GM18526 (cell line): ENCODE measurements at regions not wholly inside any gene's neighbourhood (a gene's known extent, or its start where the extent isn't known, plus 50 kb on each side); places are given as distances from the start of the nearest gene placed in this dataset.

Experiments
- POLR2A ChIP-seq: IDR thresholded peaks from 3 replicates; pipeline ENCODE4 v1.6.1; 2011; ENCODE audit not compliant: insufficient read length; ENCODE audit errors: extremely low read depth

DNA sequence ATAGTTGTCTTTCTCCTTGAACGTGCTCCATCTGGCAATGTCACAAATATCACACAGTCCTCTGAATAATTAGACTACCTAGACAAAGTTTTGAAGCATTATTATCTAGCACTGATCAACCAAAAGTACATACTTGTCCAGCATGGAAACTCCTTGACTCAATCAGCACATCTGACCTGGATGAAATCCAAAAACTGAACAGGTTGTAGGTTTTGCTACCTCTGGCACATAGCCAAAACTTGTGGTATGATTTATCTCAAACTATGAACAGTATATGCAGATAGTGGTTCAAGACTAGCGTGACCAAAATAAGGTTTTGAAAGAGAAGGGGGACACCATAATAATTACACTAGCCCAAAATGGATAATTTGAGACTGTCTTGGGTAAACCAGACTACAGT is 158.1 kb downstream of the ARRDC3 start:
- no peak for TF ChIP-seq POLR2A

DNA sequence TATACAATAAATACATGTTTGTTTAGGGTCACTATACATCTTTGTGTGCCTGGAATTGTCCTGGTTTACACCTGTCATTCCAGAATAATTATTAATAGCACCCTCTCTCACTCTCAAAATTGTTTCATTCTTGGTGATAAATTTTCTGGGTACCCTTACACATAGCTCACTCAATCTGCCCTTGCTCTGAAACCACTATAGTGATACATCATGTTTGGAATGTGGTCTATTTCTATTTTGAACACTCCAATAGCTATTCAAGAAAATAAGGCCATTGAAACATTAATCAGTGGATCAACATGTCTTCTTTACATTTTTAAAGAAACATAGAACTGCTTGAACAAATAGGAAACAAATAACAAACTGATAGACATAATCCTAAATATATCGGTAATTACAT is 158.7 kb downstream of the ARRDC3 start:
- TF ChIP-seq POLR2A = no peak

DNA sequence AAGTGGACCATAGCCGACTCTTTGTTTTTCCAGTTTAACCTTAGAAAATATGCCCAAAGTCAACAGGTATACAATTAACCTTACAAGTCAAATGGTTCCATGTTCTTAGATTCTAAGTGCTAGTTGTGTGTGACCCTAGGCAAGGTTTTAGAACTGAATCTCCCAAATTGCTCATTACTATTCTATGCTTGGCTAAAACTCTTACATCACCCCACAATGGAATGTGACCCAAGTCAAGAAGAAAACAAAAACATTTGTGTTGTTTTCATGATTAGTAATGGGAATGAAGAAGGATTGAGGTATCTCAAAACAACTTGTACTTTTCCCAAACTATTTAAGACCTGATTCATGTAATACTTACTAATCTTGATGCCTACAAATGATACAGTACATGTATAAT is 159.2 kb downstream of the ARRDC3 start:
- no peak for TF ChIP-seq POLR2A

DNA sequence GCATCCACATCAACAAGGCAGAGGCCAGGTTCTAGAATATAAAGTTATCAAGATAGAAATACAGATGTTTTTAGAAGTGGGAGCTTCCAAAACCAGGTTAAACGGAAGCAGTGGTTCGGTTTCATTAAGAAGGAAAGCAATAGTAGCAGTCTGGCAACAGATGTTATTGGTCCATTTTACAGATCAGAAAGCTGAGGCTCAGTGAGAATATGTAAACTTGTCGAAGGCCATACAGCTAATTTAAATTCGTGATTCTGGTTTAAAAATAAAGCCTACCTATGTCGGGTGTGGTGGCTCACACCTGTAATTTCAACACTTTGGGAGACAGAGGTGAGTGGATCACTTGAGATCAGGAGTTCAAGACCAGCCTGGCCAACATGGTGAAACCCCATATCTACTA is 160.6 kb downstream of the ARRDC3 start:
- TF ChIP-seq POLR2A = no peak

DNA sequence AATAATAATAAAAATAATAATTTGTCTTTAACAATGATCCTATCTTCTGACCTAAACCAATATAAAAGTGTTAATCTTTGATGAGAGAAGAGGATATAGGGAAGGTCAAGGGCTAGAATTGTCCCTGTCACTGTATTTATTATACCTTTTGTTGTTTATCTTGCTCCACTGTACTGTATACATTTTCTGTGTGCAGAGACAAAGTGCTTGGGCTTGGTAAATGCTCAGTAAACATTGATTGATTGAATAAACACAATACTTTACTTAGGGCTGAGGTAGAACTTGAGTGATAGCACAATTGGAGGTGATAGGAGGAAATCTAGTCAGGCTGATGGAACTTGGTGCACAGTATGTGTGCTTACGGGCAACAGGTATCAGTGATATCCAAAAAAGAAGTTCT is 161.2 kb downstream of the ARRDC3 start:
- TF ChIP-seq POLR2A = no peak

DNA sequence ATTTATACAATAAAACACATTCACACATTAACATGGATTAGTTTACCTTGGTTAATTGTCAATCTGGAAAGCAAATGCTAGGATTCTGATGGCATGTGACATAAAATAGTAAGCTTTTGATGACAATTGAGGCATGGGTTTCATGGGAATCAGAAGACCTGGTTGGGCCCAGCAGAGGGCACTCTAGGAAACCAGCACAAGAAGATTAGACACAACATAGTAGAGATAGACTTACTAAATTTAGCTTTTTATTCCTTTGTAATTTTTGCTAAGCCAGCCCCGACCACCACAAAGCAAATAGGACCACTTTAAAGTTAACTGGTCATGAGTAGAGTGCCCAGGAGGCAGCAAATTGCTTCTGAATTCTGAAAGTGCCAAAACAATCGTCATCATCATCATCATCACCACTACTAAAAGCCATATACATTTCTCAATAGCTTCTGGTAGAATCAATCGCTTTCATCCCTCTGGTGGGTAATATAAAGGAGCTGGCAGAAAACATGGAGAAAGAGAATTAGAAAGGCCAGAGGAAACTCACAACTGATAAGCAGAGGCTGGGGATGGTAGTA is 163.2 kb downstream of the ARRDC3 start:
- no peak for TF ChIP-seq POLR2A

DNA sequence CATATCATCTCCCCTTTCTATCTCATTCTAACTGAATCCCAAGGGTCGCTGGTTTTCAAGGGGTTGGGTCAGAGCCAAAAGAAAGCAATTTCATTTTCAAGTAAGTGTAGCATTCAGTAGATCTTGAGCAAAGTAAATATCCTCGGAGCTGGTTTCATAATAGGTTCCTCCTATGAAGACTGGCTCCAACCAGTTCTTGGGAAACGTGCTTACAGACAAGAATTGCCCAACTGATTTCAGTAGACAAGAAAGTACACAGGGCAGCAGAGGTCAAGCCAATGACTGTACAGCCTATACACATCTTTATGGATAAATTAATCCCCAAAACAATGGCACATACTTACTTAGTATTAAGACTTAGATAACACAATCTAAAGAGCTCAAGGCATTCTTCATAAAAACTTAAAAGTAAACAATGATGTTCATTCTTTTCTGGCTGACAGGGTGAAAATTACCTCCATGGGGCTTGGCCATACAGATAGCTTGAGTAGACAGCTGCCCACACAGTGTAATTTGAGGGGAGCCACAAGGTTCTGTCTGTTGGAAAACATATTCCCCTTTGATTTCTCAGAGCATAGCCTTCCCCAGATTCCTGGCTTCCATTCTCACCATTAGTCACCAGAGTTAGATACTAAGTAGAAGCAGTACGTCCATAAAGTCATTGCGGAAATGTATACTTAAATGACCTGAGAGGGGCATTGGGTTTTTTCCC is 163.9 kb downstream of the ARRDC3 start:
- no peak for TF ChIP-seq POLR2A

DNA sequence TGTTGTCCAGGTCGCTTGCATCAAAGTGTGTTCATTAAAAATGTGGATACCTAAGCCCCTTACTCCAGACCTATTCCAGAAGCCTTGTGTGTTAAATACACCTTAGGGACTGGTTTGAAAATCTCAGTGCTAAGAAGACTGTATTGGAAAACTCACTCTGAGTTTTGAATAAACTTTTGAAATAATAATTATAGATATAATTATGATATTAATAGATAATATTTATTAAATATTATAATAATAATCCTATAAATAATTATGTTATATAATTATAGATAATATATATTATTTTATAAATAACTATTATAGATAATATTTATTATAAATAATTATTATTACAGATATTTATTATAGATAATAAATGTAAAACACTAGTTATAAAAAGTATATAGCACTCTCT is 165.3 kb downstream of the ARRDC3 start:
- TF ChIP-seq POLR2A = no peak

DNA sequence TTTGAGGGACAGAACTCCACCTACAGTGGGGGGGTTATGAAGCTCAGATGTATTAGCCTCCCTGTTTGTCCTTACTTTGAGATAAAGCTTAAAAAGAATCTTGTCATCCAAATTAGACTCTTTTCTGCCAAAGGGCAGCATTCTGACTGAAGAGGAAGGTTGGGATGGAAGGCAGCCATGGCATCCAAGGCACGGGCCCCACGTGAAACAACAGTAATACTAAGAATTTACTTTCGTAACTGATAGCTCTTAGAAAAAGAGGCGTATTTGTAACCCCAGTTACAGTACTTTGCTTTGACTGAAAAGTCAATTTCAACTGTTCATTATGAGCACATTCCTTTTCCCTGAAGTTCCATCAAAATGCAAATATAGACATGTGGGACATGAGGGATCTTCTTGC is 168.5 kb downstream of the ARRDC3 start:
- TF ChIP-seq POLR2A = no peak
